NCI-H510A treated with DMSO at 0.1 percent for 48 hours (cell line): ENCODE measurements at regions not wholly inside any gene's neighbourhood (a gene's known extent, or its start where the extent isn't known, plus 50 kb on each side); places are given as distances from the start of the nearest gene placed in this dataset.

Experiments
- DNase-seq: peaks from one replicate; lab custom pipeline; 2025; lab: John Stamatoyannopoulos, UW

- no peak for DNase-seq
These were observed 290.3 kb downstream of the NSG2 start for GRCh38 chr5:174335682-174336364.

DNA sequence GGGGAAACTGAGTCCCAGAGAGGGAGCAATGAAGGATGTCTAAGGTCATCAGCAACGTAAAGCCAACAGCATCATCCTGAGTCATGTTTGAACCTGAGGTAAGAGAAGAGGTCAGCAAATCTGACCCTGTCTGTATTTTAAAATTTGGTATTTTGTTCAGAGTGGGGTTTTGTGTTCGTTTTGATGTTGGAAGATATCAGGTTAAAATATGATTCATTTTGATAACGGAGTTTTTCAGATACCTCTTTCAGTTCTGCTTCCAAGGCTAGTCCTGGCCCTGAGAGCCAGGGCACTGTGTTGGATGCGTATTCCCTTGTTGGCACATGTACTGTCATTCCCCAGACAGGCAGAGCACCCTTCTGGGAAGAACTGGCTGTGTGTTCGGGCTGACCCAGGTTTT is 291.0 kb downstream of the NSG2 start:
- DNase-seq, result no peak

DNA sequence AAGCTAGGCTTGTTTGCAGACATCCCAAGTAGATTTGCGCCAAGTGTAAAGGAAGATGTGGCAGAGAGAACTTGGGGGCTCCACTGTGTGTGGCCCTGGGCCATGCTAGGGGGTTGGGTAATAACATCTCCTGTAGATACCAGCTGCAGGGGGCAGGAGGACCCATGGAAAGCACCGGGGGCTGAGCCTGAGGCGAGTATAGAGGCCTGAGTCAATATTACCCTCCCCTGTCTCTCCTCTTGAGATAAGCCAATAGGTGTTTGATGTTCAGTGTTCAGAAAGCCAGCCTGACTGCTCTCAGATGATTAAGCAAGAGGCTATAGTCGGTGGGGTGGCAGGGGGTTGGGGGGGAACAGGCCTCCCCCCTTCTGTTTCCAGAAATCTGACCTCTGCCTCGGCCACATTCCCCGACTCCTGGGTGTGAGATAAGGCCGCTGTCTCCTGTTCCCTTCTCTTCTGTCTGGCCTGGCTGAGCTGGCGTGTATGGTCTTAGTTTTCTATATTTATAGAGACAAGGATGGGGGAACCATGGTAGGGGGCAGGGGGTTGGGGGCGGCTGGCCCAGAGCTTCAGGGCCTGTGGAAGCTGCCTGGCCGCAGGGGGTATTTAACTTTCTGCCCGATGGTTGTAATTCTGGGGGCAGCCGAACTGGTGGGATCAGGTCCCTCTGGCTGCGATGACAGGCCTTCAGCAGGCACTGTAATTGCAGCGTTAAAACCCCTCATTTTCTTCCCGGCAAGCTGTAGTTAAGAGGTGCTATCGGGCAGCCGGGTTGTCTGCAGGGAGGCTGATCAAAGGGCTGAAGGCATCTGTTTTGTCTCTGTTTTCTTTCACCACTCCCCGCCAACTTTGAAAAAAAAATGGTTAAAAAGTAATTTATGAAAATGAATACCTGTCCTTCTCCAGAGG is 292.0 kb downstream of the NSG2 start:
- peak; percentile 19 for DNase-seq

DNA sequence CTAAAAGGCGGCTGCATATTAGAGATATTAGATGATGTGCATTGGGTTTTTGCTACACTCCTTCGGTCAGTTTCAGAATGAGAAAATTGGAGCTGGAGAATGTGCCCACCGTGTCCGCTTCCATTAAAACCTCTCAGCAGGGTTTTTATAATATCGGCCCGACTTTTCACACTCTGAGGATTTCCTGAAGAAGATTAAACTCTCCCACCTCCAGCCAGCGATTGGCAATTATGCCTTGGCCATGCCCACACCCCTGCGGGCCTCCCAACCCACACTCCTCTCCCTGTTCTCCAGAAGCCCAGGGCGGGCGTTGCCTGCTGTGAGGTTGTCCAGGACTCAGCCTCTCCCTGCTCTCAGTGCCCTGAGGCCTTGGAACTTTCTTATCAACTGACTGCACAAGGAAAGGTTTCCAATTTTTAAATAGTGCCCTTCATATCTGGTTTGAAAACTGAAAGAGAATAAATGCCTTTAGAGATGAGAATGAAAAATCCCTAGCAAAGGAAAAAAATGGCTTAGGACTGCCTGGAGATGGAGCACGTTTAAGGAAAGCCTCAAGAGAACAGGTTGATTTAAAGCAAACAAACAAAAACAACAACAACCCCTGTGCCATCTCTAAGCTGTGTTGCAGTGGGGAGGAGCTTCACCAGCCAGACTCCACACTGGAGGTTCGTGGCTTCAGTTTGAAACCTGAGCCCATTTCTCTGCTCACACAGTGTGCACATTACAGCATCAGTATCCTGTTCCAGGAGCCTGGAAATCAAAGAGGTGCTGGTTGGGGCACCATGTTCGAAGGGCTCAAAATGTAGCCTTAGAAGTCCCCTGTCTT is 292.9 kb downstream of the NSG2 start:
- no peak for DNase-seq

GRCh38 chr5:174339130-174339529 is 293.6 kb downstream of the NSG2 start:
- no peak for DNase-seq

GRCh38 chr5:174340226-174340625 is 294.7 kb downstream of the NSG2 start:
- DNase-seq, result no peak

GRCh38 chr5:174342696-174343095 is 297.2 kb downstream of the NSG2 start:
- DNase-seq, result no peak

GRCh38 chr5:174343826-174344225 is 298.3 kb downstream of the NSG2 start:
- no peak for DNase-seq

- peak; percentile 27 for DNase-seq
These were observed 298.8 kb downstream of the NSG2 start for GRCh38 chr5:174344335-174344734.

- DNase-seq, result no peak
These were observed 301.7 kb downstream of the NSG2 start for GRCh38 chr5:174347183-174347582.

GRCh38 chr5:174348311-174348981 is 302.9 kb downstream of the NSG2 start:
- no peak for DNase-seq

- DNase-seq, result no peak
These were observed 307.2 kb downstream of the NSG2 start for GRCh38 chr5:174352681-174353080.

DNA sequence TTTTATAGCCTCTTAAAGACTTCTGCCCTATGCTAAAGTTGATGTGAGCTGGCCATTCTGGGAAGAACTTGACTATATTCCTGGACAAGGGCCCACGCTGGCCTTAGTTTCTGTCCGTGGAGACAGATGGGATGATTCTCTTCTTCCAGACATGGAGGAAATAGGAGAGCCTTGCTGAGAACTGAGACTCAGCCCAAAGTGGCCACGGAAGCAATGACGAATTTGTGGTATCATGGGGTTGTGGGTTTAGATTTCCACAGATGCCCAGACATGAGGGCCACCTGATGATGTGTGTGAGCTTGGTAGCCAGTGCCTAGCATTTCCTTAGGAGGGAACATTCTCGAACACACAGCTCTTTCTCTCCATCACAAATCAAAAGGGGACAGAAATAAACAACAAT is 309.1 kb downstream of the NSG2 start:
- no peak for DNase-seq

DNA sequence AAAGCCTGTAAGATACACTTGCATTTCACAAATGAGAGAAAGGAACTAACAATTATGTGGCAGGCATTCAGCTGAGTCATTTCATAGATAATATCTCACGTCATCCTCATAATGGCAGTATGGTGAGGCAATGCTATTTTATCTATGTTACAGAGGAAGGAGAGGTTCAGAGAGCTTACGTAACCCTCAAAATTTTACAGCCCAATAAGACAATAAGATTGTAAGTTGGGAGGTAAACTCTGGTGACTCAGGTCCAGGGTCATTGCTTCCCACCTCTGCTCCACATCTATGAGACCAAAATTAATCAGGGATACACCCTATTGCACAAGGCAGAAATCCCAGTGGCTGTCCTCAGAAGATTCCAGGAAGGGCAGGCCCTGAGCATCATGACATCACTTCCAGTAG is 309.7 kb downstream of the NSG2 start:
- no peak for DNase-seq

- DNase-seq, result no peak
These were observed 310.5 kb downstream of the NSG2 start for GRCh38 chr5:174355995-174356394.

DNA sequence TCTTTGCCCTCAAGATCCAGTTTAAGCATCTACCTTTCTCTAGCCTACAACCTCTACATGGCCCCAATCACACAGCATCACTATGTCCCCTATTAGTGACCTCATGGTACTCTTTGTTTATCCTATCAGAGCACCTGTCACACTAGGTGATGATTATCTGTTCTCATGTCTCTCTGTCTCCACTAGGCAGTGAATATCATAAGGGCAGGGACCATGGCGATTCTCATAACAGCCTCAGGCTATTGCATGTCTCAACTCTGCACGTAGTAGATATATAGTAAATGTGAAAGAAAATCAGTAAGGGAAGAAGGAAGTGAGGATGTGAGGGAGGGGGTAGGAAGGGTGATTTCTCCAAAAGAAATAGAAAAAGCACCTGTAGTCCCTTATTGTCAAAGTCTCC is 311.0 kb downstream of the NSG2 start:
- no peak for DNase-seq

- DNase-seq, result no peak
These were observed 312.8 kb downstream of the NSG2 start for GRCh38 chr5:174358276-174358675.

GRCh38 chr5:174359071-174359470 is 313.6 kb downstream of the NSG2 start:
- DNase-seq, result no peak

GRCh38 chr5:174362514-174362913 is 317.0 kb downstream of the NSG2 start:
- no peak for DNase-seq

DNA sequence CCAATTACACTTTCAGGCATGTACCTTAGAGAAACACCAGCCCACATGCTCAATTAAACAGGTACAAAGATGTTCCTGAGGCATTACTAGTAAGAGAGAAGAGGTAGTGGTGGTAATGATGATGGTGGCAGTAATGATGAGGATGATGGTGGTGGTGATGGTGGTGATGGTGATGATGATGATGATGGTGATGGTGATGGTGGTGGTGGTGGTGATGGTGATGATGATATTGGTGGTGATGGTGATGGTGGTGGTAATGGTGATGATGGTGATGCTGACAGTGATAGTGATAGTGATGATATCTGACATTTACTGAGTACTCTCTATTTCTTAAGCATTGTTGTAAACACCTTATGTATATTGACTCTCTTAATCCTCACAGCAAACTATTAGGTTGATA is 318.4 kb downstream of the NSG2 start:
- DNase-seq, result no peak

- no peak for DNase-seq
These were observed 319.2 kb downstream of the NSG2 start for GRCh38 chr5:174364676-174365075.

GRCh38 chr5:174371600-174372094 is 326.1 kb downstream of the NSG2 start:
- no peak for DNase-seq
